ENCODE measurements at regions not wholly inside any gene's neighbourhood (a gene's known extent, or its start where the extent isn't known, plus 50 kb on each side); places are given as distances from the start of the nearest gene placed in this dataset.

DNA sequence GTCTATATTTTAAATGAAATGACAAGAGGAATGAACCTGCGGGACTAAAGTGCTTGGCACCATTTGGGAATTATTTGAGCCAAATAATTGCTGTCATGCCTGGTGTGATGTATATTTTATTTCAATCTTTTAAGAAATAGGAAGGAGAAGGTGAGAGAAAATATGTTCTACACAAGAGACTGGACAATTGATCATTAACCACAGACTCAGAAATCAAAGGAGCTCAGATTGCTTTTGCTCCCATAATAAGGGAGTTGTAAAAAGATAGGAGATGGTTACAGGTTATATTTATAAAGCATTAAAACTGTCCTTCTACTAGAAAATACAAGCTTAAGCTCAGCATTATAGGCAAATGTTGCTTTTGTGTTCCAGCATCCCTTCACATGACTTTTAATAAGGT, 515.2 kb upstream of the SULF2 start:
- no peak for DNase-seq (ENCODE audit: low read depth, low spot score)
- H3K4me3 ChIP-seq (ENCODE audit: low read depth, low read length), result no peak overlapping the region
- TF ChIP-seq, protein P1, sequence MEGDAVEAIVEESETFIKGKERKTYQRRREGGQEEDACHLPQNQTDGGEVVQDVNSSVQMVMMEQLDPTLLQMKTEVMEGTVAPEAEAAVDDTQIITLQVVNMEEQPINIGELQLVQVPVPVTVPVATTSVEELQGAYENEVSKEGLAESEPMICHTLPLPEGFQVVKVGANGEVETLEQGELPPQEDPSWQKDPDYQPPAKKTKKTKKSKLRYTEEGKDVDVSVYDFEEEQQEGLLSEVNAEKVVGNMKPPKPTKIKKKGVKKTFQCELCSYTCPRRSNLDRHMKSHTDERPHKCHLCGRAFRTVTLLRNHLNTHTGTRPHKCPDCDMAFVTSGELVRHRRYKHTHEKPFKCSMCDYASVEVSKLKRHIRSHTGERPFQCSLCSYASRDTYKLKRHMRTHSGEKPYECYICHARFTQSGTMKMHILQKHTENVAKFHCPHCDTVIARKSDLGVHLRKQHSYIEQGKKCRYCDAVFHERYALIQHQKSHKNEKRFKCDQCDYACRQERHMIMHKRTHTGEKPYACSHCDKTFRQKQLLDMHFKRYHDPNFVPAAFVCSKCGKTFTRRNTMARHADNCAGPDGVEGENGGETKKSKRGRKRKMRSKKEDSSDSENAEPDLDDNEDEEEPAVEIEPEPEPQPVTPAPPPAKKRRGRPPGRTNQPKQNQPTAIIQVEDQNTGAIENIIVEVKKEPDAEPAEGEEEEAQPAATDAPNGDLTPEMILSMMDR (IDR thresholded peaks at IDR 0.05; ENCODE audit: low read depth, low read length), result no peak
- in situ Hi-C loops (cut with HindIII; ENCODE audit: low sequenced_read_pairs), result no loop called here

DNA sequence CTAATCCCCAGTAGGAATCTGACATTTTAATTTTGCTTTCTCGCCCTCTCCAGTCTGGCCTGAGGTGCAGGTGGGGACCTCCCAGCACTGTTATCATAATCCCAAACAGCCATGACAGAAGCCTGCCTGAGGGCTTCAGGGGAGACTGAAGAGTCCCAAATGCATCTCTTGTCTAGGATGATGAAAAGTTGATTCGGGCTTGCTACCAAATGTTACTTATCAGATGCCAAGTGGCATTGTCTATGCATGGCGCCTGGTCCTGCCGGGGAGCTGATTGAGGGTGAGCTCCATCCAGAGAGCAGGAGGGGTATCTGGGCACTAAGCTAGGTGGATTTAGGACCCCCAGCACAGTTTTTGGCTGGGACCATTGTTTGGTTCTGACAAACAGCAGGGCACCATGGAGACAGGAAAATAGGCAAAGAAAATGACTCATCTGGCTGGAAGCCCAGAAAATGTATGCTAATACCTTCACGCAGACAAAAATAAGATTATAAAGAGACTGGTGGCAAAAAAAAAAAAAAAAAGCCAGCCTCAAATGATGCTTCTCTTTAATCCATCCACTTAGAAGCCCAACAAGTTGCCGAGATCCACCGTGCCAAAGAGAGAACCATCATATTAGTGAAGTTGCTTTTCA, 513.7 kb upstream of the SULF2 start:
- peak; percentile 96 for DNase-seq (ENCODE audit: low read depth, low spot score)
- H3K4me3 ChIP-seq (ENCODE audit: low read depth, low read length), result no peak overlapping the region
- TF ChIP-seq, protein P1 (IDR thresholded peaks at IDR 0.05; ENCODE audit: low read depth, low read length), result no peak
- in situ Hi-C loops (cut with HindIII; ENCODE audit: low sequenced_read_pairs), result no loop called here

DNA sequence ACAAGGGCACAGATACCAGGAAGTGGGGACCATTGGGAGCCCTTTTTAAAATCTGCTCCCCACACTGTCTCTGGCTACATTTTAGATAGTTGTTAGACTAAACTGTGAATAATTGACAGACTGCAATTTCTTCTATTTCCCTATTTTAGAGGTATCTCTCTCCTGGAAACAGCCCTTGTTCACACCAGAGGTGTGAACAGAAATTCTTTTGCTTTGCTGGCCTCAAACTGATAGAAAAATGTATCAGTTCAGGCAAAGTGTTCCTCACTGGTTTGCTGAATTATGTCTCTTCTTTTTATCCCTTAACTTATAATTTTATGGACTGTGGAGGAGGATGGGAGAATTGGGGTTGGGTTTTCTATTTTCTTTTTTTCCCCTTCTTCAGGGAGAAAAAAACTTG, 513.2 kb upstream of the SULF2 start:
- in situ Hi-C loops (cut with HindIII; ENCODE audit: low sequenced_read_pairs), result no loop called here

DNA sequence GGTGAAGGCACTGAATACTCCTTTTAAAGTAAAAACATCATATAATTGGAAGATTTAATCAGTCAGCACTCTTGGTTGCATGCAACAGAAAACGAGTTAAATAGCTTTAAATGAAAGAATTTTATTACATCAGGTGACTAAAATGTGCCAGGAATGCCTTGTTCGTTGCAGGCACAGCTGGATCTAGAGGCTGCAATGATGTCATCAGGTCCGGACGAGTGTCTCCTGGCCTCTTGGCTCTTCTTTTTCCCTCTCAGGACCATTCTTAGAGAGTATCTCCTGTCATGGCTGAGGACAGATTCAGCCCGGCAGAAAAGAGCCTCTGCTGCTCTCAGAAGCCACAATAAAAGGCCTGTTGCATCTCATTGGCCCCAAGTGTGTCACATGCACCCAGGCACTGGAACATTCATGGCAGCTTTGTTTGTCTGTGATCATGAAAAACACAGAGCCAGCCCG, 510.7 kb upstream of the SULF2 start:
- TF ChIP-seq, protein P1 (IDR thresholded peaks at IDR 0.05; ENCODE audit: low read depth, low read length), result no peak
- H3K4me3 ChIP-seq (ENCODE audit: low read depth, low read length), result no peak overlapping the region
- in situ Hi-C loops (cut with HindIII; ENCODE audit: low sequenced_read_pairs), result no loop called here
- peak; percentile 68 for DNase-seq (ENCODE audit: low read depth, low spot score)

More for the DNA sequence above, 513.2 kb upstream of the SULF2 start:
- TF ChIP-seq, protein P1 (IDR thresholded peaks at IDR 0.05; ENCODE audit: low read depth, low read length), result no peak
- no peak overlapping the region for H3K4me3 ChIP-seq (ENCODE audit: low read depth, low read length)
- no peak for DNase-seq (ENCODE audit: low read depth, low spot score)

DNA sequence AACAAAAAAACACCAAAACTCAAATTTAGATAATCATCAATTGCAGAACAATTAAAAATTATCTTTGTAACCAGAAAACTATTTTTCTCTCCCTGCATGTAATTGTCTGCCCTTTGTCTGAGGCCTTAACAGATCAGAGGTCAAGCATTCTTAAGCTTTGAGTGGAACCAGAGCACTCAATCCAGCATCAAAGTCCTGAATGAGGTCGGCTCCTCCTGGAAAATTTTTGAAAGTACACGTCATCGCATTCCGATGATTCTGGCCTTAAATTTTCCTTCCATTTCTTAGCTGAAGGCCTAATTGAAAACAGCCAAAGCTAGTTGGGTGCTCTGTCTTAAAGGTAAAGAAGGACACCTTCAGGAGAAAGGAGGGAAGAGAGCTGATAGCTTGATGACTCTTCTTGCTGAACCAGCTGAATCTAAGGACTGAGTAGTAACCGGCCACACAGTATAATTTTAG, 510.2 kb upstream of the SULF2 start:
- DNase-seq (ENCODE audit: low read depth, low spot score), result peak; percentile 93
- in situ Hi-C loops (cut with HindIII; ENCODE audit: low sequenced_read_pairs), result no loop called here
- TF ChIP-seq, protein P1 (IDR thresholded peaks at IDR 0.05; ENCODE audit: low read depth, low read length), result peak; percentile 46
- H3K4me3 ChIP-seq (ENCODE audit: low read depth, low read length), result no peak overlapping the region

DNA sequence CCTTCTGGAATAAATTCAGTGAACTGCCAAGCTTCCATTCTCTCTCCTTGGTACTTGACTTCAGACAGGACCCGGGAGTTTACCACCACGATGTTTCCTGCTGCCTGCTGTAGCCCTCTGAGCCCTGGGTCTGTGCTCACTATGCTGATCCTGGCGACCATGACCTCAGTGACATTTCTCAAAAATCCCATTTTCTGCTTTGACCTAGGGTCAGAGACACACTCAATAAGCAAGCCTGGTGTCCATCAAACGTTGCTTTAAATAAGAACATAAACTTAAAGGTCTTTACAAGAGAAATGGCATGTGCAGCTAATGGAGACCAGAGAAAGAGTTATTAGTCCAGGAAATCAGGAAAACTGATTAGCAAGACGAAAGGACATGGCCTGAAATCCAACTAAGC, 509.7 kb upstream of the SULF2 start:
- TF ChIP-seq, protein P1 (IDR thresholded peaks at IDR 0.05; ENCODE audit: low read depth, low read length), result no peak
- in situ Hi-C loops (cut with HindIII; ENCODE audit: low sequenced_read_pairs), result no loop called here
- H3K4me3 ChIP-seq (ENCODE audit: low read depth, low read length), result no peak overlapping the region
- DNase-seq (ENCODE audit: low read depth, low spot score), result no peak
